IPS DF 19.7 (cell line): ENCODE measurements at regions not wholly inside any gene's neighbourhood (a gene's known extent, or its start where the extent isn't known, plus 50 kb on each side); places are given as distances from the start of the nearest gene placed in this dataset.
"Not testable (repeated sequence)": the region's sequence is repeated elsewhere in the genome, so short reads cannot be mapped to it uniquely, and the experiment has no call there.

Experiments used
- DNase-seq: peaks from one replicate; pipeline ENCODE4 v3.0.0-alpha.2; 2013; ENCODE audit warnings: low read depth, low spot score

DNA sequence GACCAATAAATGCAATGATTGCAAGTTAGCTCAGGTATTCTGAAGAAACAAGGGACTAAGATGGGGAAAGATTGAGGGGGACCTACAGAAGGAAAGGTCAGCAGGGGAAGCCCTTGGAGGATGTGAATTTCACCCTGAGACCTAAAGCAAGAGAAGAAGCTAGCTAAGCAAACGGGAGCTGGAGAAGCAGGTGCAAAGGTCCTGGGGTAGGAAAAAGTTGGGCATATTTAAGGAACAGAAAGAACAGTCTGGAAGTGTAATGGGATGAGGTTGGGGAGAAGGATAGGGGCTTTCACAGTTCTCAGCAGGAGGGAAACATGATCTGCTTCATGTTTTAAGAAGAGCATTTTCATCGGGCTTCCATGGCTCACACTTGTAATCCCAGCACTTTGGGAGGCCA lies 89.7 kb upstream of the SLC45A1 start:
- no peak for DNase-seq

DNA sequence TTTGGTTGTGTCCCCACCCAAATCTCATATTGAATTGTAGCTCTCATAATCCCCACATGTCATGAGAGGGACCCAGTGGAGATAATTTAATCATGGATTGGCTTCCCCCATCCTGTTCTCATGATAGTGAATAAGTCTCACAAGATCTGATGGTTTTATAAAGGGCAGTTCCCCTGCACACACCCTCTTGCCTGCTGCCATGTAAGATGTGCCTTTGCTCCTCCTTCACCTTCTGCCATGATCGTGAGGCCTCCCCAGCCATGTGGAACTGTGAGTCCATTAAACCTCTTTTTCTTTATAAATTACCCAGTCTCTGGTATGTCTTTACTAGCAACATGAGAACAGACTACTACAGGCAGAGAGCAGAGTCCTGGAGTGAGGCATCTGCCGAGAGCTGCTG lies 90.2 kb upstream of the SLC45A1 start:
- DNase-seq = not testable (repeated sequence)

DNA sequence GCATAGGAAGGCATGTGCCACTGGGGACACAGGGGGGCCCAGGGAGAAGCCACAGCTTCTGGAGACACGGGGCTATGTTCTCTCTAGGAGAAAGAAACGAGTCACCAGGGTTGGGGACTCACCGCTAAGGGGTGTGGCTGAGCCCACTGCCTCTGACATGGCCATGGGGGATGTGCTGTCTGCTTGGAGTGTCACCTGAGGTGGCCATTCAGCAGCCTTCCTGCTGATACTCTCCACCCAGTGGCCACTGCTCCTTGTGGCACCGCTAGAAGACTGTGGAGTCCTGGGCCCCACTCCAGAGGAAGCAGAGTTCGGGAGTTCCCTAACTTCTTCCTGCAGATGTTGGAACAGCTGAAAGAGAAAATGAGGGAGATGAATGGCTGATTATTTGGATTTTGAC lies 91.2 kb upstream of the SLC45A1 start:
- no peak for DNase-seq

DNA sequence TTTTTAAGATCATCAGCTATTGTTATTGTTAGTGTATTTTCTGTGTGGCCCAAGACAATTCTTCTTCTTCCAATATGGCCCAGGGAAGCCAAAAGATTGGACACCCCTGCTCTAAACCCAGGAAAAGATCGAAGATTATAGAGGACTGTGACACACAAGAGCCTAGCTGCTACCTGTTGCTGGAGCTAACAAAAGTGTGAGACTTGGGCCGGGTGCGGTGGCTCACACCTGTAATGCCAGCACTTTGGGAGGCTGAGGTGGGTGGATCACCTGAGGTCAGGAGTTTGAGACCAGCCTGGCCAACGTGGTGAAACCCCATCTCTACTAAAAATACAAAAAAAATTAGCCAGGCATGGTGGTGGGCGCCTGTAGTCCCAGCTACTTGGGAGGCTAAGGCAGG lies 91.9 kb upstream of the SLC45A1 start:
- DNase-seq = not testable (repeated sequence)

DNA sequence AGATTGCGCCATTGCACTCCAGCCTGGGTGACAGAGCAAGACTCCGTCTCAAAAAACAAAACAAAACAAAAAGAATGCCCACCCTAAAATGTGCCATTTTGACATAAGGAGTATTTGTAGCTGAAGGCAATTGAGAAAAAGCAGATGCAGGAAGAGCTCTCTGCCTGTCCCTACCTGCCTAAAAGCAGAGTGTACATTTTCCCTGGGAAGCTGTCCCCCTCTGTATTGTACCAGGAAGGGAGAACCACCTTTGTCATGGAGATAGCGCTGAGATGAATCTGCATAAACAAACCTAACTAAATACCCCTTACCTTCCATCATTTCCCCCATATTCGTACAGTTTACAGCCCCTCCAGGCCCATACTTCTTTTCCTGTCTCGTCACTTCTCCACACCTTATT lies 94.4 kb upstream of the SLC45A1 start:
- no peak for DNase-seq

DNA sequence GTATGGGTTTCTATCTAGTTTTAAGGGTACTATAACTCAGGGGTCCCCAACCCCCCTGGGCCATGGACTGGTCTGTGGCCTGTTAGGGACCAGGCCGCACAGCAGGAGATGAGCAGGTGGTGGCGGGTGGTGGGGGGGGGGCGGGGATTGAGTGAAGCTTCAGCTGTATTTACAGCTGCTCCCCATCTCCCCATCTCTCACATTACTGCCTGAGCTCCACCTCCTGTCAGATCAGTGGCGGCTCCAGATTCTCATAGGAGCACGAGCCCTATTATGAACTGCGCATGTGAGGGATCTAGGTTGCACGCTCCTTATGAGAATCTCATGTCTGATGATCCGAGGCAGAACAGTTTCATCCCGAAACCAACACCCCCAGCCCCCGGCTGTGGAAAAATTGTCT lies 95.1 kb upstream of the SLC45A1 start:
- DNase-seq = no peak

DNA sequence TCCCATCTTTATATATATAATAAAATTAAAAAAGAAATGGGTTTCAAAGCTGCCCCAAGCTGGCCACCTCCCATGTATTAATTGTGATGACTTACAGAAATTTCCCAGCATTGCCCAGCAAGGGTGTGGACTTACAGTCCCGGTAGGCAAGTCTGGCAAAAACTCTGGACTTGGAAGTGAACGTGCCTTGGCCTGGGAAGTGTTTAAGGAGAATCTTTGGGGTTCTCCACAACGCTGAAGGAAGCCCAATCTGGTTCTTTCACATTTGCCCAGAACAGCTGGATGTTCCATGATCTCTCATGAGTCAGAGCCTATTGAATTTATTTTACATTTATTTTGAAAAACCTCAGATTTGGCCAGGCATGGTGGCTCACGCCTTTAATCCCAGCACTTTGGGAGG lies 98.4 kb upstream of the SLC45A1 start:
- DNase-seq = no peak

DNA sequence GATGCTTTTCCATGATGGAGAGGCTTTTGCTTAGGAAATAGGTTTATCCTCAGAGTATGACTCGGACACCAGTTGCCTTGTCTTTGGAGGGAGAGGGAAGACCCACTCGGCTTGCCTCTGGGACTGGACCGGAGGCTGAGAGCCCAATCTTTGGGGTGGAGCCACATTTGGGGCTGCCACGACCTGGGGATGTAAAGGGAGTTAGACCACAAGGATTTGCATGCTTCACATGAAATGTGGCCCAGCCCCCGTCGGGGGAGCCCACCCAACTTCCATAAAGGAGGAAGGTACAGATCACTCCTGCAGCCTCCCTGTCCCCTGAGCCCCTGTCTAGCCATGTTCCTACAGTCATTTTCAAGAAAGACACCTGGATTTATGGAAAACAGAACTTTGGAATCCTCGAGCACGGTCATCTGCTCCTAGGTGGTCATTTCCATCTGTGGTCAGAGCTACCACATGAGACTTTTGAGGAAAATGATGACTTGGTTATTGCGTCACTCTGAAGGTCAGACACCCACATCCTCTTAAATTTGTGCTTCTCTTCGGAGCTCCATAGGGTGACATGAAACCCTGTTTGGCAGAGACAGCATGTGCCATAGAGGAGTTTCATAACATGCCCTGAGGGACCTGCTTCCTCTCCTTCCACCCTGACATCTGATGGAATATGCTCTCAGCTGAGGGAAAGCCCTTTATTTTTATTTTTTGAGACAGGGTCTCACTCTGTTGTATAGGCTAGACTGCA lies 99.4 kb upstream of the SLC45A1 start:
- DNase-seq = no peak

DNA sequence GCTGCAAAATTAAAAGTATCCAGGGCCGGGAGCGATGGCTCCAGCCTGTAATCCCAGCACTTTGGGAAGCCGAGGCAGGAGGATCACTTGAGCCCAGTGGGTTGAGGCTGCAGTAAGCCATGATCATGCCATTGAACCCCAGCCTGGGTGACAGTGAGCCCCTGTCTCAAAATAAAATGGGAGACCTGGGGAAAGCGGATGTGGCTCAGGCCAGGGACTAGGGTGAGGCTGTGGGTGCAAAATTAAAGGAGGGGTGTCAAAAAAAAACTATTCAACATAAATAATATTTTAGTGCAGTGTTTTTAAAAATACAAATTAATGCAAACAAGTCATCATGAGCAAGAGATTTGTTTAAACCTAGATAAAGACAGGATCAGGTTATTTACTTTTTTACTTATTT lies 100.1 kb upstream of the SLC45A1 start:
- DNase-seq = no peak

DNA sequence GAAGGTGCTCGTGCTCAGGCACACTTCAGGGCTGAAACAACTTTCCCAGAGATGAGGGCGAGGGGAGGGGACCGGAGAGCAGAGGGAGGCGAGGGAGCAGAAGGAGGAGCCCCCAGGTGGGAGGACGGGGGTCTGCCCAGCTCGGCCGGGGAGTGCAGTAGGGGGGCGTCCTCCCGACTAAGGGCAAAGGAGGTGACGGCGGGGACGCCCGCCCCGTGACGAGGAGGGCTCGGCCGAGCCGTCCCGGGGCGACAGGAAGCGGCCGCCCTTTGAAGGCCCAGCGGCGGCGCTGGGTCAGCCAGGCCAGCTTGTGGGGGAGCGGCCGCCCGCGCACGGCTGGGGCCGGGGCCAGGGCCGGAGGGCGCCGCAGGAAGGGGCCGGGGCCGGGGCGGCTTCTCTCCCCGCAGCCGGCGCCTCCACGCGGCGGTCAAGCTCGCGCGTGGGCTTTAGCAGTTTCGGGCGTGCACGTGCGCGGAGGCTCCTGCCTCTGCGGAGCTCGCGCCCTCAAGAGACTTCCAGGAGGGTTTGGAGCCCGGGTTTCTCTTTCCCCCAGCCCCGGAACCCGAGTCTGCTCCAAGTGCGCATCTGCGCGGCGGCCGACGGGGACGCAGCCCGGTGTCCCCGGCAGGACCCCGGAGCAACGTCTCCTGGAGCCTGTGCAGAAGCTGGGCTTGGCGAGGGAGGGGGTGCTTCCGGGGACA lies 100.8 kb upstream of the SLC45A1 start:
- DNase-seq = no peak

DNA sequence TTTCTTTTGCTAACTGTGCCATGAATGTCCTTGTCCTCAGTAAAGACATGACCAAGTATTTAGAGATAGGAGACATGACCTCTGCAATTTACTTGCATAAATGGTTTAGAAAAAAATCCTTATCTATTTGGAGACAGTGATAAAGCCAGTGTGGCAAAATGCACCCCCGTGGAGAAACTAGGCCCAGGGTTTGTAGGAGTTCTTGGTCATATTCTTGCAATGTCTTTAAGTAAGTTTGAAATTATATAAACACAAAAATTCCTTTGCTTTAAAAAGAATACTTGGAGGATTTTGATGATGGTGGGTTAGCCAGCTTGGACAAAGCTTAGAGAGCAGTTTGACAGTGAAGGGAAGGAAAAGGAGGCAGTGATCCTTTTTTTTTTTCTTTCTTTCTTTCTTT lies 101.9 kb upstream of the SLC45A1 start:
- DNase-seq = no peak

DNA sequence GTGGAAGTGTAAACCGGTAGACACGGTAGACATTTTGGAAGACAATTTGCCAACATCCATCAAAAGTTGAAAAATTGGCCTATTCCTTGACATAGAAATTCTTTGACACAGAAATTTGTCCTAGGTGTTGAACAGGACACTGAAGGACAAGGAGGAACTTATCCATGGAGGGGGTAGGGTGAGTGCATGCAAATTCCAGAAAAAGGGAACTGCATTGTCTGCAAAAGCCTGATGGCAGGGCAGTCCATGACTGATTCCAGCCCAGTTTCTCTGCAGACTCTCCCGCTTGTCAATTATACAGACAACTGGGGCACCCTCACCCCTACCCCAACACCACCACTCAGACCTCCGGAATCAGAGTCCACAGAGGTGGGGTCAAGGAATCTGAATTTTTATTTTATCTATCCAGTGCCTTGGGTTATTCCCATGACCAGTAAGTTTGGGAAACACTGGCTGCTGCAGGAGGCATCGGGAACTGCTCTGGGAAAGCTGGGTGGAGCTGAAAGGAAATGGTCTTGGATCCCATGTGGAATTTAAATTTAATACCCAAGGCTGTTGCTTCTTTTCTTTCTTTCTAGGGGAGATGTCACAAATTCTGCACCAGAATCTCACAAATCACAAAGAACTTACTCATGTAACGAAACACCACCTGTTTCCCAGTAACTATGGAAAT lies 103.3 kb upstream of the SLC45A1 start:
- DNase-seq = no peak

DNA sequence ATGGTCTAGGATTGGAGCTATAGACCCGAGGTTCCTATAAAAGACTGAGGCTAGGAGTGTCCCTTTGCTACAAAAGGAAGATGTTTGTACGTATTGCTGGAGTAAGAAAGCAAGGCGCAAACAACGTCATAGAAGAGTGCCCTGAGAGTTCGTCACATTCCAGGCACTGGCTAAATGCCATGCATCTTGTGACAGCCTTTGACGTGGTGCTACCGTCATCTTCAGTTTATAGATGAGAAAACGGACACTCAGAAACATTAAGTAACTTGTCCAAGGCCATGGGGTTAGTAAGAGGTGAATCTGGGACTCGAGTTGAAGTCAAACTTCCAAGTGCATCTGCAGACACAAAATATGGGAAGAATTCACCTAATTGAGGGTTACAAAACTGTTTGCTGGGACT lies 104.2 kb upstream of the SLC45A1 start:
- DNase-seq = no peak

DNA sequence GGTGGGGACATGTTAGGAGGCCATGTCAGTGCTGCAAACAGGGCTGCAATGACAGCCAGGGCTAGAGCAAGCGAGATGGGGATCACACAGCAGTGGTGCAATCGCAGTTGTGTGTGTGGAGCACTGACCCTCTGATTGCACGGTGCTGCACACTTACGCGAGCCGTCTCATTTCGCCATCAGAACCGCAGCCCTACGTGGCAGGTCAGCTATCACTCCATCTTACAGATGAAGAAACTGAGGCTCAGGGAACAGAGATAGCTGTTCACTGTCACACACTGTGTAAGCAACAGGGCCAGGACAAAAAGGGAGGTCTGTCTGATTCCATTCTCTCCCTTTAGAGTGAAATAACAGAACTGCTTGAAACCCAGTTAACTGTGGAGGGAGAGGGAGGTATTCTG lies 104.8 kb upstream of the SLC45A1 start:
- no peak for DNase-seq

DNA sequence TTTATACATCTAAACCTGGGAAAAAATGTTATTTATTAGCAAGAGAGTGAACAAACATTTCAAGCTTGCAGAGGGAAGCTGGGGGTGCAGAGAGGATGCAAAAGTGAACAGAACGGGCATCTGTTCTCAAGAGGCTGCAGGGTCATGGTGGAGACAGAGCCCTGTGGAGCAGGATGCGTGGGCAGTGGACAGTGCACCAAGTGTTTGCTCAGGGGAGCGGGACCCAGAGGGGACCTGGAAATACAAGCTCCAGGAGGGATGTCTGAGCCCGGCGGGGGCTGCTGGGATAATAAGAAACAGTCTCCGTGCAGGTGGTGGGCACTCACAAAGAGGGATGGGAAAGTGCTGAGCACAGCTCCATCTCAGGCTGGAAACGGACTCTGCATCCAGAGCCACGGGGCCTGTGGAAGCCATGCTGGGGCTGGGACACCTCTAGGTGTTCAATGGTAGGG lies 105.3 kb upstream of the SLC45A1 start:
- no peak for DNase-seq

DNA sequence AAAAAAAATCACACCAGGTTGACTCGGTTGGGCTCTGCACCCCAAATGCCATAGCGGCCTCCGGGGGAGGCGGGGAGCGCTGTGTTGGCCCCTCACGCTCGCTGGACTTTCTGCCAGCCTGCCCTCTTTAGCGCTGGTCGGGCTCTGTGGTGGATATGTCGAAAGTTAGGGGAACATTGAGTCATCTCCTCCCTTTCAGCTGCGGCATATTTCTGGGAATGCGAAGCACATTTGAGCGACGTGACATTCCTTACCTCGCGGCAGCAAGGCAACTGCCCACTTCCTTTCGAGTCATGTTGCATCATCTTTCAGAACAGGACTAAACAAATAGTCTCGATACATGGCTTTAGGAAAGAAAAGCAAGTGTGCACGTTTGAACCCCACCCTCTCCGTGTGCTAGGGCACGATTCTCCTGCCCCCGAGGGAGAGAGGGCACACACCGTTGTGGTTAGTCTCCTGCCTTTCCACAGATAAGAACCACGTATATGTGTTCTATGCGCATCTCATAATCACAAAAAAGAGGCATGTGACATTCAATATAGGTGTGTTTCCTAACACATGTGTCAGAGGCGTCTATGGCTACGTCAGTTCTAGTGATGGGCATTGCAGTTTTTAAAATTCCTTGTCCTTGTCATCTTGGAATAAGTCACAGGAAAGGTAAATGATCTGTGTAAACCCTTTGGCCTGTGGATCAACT lies 105.9 kb upstream of the SLC45A1 start:
- DNase-seq = no peak

DNA sequence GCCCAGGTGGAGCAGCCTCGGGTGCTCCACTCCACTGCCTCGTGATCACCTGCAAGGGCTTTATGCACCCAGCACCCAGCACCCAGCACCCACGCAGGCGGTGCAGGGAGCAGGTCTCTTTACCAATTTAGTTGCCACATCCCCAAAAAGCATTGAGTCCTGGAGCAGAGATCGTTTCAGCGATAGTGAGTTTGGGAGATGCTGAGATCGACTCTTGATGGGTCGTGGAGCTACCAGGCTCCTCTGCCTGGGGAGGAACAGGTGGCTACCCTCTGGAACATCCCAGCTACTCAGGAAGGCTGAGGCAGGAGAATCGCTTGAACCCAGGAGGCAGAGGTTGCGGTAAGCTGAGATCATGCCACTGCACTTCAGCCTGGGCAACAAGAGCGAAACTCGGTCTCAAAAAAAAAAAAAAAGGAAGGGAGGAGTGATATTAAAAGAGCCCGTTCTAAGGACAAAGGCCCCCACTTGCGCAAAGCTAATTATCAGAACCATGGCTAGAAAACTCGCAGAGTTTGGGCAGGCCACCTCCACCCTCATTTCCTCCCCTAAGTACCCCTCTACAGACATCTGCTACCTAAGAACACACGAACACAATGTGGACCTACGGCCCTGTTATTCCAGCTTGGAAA lies 106.5 kb upstream of the SLC45A1 start:
- DNase-seq = no peak

DNA sequence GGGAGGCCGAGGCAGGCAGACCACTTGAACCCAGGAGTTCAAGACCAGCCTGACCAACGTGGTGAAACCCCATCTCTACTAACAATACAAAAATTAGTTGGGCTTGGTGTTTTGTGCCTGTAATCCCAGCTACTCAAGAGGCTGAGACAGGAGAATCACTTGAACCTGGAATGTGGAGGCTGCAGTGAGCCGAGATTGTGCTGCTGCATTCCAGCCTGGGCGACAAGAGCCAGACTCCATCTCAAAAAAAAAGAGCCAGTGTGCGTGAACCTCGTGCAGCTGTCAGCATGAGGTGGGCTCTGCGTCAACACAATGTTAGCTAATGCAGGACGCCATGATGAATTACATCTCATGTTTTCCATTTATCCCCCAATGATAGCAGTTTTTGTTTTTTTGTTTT lies 110.7 kb upstream of the SLC45A1 start:
- no peak for DNase-seq

DNA sequence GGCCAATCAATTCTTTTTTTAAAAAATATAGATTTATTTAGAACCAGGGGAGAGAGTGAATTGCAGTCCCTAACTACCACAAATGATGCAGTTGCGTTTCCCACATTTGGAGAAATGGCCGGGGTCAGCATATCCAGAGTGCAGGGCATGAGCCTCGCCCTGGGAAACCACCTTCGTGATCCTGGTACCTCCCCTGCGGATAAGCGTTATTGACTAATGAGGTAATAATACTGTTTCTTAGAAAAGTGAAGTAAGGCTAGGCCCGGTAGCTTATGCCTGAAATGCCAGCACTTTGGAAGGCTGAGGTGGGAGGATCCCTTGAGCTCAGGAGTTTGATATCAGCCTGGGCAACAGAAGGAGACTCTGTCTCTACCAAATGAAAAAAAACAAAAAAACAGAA lies 111.5 kb upstream of the SLC45A1 start:
- no peak for DNase-seq

DNA sequence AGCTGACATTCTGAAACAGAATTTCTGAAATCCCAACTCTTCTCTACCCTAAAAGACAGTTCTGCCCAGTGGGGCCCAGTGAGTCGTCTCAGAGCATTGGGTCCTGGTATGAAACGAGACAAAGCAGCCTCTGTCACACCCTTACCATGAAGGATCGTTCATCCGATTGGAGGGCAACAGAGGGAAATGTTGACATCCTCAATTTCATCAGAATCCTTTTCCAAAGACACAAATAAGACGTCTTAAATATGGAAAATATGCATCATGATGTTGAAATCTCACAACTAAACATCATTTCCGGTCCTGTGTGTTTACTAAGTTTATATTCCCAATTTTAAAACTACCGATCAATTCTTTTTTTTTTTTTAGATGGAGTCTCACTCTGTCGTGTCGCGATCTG lies 112.1 kb upstream of the SLC45A1 start:
- no peak for DNase-seq

DNA sequence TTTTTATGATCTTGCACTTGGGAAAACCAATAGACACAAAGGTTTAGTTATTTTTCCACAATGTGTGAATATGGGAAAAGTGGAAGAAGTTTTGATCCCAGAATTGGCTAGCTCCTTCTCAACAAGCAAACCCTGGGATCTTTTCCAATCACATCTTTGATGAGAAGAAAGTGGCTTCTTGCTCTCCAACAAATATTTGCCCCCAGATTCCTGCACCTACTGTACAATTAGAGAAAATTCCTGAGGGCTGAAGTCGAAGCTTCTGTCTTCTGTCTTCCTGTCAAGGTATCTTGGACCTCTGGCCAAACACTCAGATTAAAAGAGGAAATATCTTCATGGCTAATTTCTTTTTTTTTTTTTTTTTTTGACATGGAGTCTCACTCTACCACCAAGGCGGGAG lies 113.1 kb upstream of the SLC45A1 start:
- DNase-seq = no peak

DNA sequence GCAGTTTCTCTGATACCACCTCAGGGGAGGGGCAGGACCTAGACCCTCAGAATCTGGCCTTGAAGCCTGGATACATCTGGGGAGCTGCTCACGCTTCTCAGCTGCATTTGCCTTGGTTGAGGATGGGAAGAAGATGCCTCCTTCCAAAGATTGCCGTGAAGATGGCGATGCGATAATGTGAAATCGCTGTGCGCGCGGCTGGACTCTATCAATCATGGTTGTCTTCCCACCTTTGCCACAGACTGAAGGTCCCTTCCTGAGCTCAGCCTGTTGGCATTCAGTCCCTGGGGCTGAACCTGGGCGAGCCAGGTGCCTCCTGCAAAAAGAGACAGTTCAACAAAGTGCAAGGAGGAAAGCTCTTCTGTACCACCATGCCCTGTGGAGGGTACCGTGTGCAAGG lies 114.4 kb upstream of the SLC45A1 start:
- no peak for DNase-seq
